Heart left ventricle (tissue), 13 donors: ENCODE measurements at regions not wholly inside any gene's neighbourhood (a gene's known extent, or its start where the extent isn't known, plus 50 kb on each side); places are given as distances from the start of the nearest gene placed in this dataset.

Source experiments
- CTCF ChIP-seq, 12 donors: fragments of 200-600 bp; sonication (generic) in 4 of 12; IDR thresholded peaks; one replicate each; pipeline versions ENCODE4 v1.5.0 to v1.8.0; 2018 to 2022; ENCODE audit warnings: antibody characterized with exemption in 12 of 12, mild to moderate bottlenecking in 5 of 12
- POLR2A ChIP-seq, 2 donors: fragments of 450-650 bp; IDR thresholded peaks; one replicate each; pipeline ENCODE4 v1.6.1; 2017; ENCODE audit warnings: antibody characterized with exemption in 2 of 2, mild to moderate bottlenecking in 2 of 2, moderate library complexity in 2 of 2
- donor health status: ischemic (EF 13 %, LVEDD 7.1; RV severe dilation, severe dysfunction).
- donor health status: DM: no; HTN: yes; CAD: no.
- donor health status: DM: no; HTN: no; CAD: no.
- donor health status: ischemic (EF 25% LVEDD 6.9; RV normal size, moderate dysfunction).
- donor health status: ischemic (EF 25% LVEDD 5.7; RV mildly dilated, moderate dysfunction).
- donor health status: ischemic (EF 35%, LVEDD 5.7; RV mildly dilated, moderate dysfunction).
- donor health status: nonischemic (EF 11% LVEDD 7.7; RV severe dilation, severe dysfunction).
- donor health status: DM: yes; HTN: yes; CAD: no.
- donor health status: PGD.
- donor health status: ischemic (EF 29% LVEDD 5.4; RV normal size, mild dysfunction).
- donor health status: nonischemic (EF 23%, LVEDD 6.1; RV moderate dilation, normal function).

- TF ChIP-seq CTCF (IDR thresholded peaks at IDR 0.05): no peak
- no peak for TF ChIP-seq POLR2A (IDR thresholded peaks at IDR 0.05)
These were observed 155.8 kb upstream of the CT83 start for GRCh38 chrX:116618546-116618945.
